Heart left ventricle (tissue), 16 donors: ENCODE measurements at regions not wholly inside any gene's neighbourhood (a gene's known extent, or its start where the extent isn't known, plus 50 kb on each side); places are given as distances from the start of the nearest gene placed in this dataset.

Experiments
- ATAC-seq, 4 donors: fragments of 200-7000 bp; cut with Tn5 transposase; one replicate each; pipeline ENCODE4 v1.9.1; 2020 to 2022; ENCODE audit warnings: moderate library complexity in 4 of 4, mild to moderate bottlenecking in 3 of 4, moderate number of reproducible peaks in 1 of 4
- DNase-seq, 5 donors: peaks; one replicate each; pipeline ENCODE4 v3.0.0-alpha.2; 2020
- H3K27ac ChIP-seq, 12 donors: fragments of 200-600 bp; sonication (generic) in 4 of 12; one replicate each; pipeline versions ENCODE4 v1.5.0 to v1.8.0; 2016 to 2022; ENCODE audit warnings: mild to moderate bottlenecking in 2 of 12
- H3K27me3 ChIP-seq, 9 donors: fragments of 200-600 bp; sonication (generic) in 2 of 9; one replicate each; pipeline versions ENCODE4 v1.5.1 to v1.8.0; 2016 to 2022; ENCODE audit warnings: mild to moderate bottlenecking in 3 of 9
- H3K36me3 ChIP-seq, 9 donors: fragments of 200-600 bp; sonication (generic) in 2 of 9; one replicate each; pipeline versions ENCODE4 v1.5.0 to v1.8.0; 2018 to 2022; ENCODE audit warnings: mild to moderate bottlenecking in 2 of 9
- H3K4me1 ChIP-seq, 12 donors: fragments of 200-600 bp; sonication (generic) in 4 of 12; one replicate each; pipeline versions ENCODE4 v1.5.0 to v1.8.0; 2016 to 2022; ENCODE audit warnings: mild to moderate bottlenecking in 3 of 12
- H3K4me3 ChIP-seq, 12 donors: fragments of 200-600 bp; sonication (generic) in 4 of 12; one replicate each; pipeline versions ENCODE4 v1.5.0 to v1.8.0; 2017 to 2022; ENCODE audit warnings: mild to moderate bottlenecking in 9 of 12, moderate library complexity in 4 of 12
- H3K9me3 ChIP-seq, 12 donors: fragments of 200-600 bp; sonication (generic) in 4 of 12; one replicate each; pipeline versions ENCODE4 v1.5.0 to v1.8.0; 2016 to 2022; ENCODE audit warnings: mild to moderate bottlenecking in 1 of 12
- POLR2A ChIP-seq, 2 donors: fragments of 450-650 bp; IDR thresholded peaks; one replicate each; pipeline ENCODE4 v1.6.1; 2017; ENCODE audit warnings: antibody characterized with exemption in 2 of 2, mild to moderate bottlenecking in 2 of 2, moderate library complexity in 2 of 2
- WGBS, 4 donors: extraction: QIAGEN DNeasy Blood & Tissue Kit in 2 of 4; methylation state at CpG; one replicate each; pipeline versions ENCODE4 v1.1.5 to v1.1.7; 2013 to 2018; 5-methylcytosine and 5-hydroxymethylcytosine counted together
- intact Hi-C, 10 donors: fragments of 100-400 bp; cut with DNase I; formaldehyde crosslinking; loops; one replicate each; pipeline versions ENCODE4 v1.11.1 to v1.14.2; 2022
- TF ChIP-seq, protein P1 (sequence below), 12 donors: fragments of 200-600 bp; sonication (generic) in 4 of 12; IDR thresholded peaks; one replicate each; pipeline versions ENCODE4 v1.5.0 to v1.8.0; 2018 to 2022; ENCODE audit warnings: antibody characterized with exemption in 12 of 12, mild to moderate bottlenecking in 5 of 12
- donor health status: ischemic (EF 13 %, LVEDD 7.1; RV severe dilation, severe dysfunction).
- donor health status: healthy with polysubstance abuse.
- donor health status: DM: no; HTN: yes; CAD: no.
- donor health status: DM: no; HTN: no; CAD: no.
- donor health status: ischemic (EF 25% LVEDD 6.9; RV normal size, moderate dysfunction).
- donor health status: ischemic (EF 25% LVEDD 5.7; RV mildly dilated, moderate dysfunction).
- donor health status: healthy.
- donor health status: DM: yes; HTN: yes; CAD: no.
- donor health status: ischemic (EF 35%, LVEDD 5.7; RV mildly dilated, moderate dysfunction).
- donor health status: nonischemic (EF 11% LVEDD 7.7; RV severe dilation, severe dysfunction).
- donor health status: DM: yes; HTN: yes; CAD: no.
- donor health status: PGD.
- donor health status: ischemic (EF 29% LVEDD 5.4; RV normal size, mild dysfunction).
- donor health status: nonischemic (EF 23%, LVEDD 6.1; RV moderate dilation, normal function).

DNA sequence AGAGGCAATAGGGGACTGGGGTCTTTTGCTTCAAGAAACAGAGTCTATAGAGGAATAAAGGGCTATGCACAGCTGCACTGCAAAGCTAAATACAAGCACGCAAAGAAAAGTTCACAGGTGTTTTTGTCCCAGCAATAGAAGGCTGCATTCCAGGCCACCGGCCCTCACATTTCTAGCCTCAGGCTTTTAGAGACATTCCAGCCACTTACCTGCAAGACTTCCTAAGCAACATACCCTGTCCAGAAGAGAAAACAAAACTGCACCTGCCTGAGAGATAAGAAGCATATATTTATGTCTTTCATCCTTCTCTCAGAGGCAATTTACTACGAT, 220.5 kb downstream of the OPA1 start:
- no peaks in the 10 kb centered on the region for H3K9me3 ChIP-seq
- DNase-seq (no peak), ATAC-seq (no peak)
- TF ChIP-seq, protein P1, sequence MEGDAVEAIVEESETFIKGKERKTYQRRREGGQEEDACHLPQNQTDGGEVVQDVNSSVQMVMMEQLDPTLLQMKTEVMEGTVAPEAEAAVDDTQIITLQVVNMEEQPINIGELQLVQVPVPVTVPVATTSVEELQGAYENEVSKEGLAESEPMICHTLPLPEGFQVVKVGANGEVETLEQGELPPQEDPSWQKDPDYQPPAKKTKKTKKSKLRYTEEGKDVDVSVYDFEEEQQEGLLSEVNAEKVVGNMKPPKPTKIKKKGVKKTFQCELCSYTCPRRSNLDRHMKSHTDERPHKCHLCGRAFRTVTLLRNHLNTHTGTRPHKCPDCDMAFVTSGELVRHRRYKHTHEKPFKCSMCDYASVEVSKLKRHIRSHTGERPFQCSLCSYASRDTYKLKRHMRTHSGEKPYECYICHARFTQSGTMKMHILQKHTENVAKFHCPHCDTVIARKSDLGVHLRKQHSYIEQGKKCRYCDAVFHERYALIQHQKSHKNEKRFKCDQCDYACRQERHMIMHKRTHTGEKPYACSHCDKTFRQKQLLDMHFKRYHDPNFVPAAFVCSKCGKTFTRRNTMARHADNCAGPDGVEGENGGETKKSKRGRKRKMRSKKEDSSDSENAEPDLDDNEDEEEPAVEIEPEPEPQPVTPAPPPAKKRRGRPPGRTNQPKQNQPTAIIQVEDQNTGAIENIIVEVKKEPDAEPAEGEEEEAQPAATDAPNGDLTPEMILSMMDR (IDR thresholded peaks at IDR 0.05): no peak
- TF ChIP-seq POLR2A (IDR thresholded peaks at IDR 0.05): no peak
- H3K4me1 ChIP-seq: peaks cover 0 to 20% (median 0%) of the 10 kb centered on the region in 12 donors
- H3K27ac ChIP-seq: no peak overlapping the region
- H3K36me3 ChIP-seq: no peaks in the 10 kb centered on the region
- H3K27me3 ChIP-seq: peaks cover 0 to under 1% (median 0%) of the 10 kb centered on the region in 9 donors
- intact Hi-C loops: no loop called here
- 94 to 99% (median 98%) methylated on average over 3 of the region's 3 CpGs for WGBS, 4 donors
- no peak overlapping the region for H3K4me3 ChIP-seq

DNA sequence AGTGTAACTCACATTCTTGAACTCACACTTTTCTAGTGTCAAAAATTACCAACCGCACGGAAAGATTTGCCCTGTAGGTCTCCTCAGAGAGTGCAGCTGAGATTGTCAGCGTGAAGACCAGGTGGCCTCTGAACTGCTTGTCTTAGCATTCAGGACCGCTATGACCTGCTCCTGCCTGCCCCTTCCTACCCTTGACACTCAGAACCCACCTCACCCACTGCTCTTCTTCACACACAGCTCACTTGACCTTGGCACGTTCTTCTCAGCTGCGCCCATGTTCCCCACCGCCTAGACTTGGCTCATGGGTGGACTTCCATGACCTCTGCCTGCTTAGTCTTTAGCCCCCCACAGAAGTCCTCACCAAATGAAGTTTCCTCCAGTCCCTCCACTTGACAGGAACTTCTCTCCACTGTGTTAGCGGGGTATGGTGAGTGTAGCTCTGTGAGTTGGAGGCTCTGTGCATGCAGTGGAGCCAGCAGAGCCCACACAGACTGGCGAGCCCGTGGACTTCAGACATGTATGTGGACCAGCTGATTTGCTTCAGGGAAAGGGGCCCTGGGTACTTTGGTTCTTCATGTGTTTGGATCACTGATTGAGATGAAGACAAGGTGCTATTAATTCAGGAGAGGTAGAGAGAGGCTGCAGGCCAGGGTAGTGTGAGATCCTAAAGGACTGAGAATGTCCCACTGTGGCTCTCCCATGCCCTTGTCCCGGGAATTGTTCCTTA, 221.3 kb downstream of the OPA1 start:
- Histone ChIP-seq H3K36me3 (no peaks in the 10 kb centered on the region), H3K27ac (no peak overlapping the region), H3K9me3 (no peaks in the 10 kb centered on the region), H3K4me3 (no peak overlapping the region), H3K27me3 (peaks cover 0 to 3% (median 0%) of the 10 kb centered on the region in 9 donors), H3K4me1 (peaks cover 0 to 20% (median 0%) of the 10 kb centered on the region in 12 donors)
- intact Hi-C loops: no loop called here
- DNase-seq (no peak), ATAC-seq (no peak)
- WGBS, 4 donors: 92 to 97% (median 93%) methylated on average over 11 of the region's 11 CpGs
- TF ChIP-seq, protein P1 (IDR thresholded peaks at IDR 0.05): no peak
- no peak for TF ChIP-seq POLR2A (IDR thresholded peaks at IDR 0.05)

DNA sequence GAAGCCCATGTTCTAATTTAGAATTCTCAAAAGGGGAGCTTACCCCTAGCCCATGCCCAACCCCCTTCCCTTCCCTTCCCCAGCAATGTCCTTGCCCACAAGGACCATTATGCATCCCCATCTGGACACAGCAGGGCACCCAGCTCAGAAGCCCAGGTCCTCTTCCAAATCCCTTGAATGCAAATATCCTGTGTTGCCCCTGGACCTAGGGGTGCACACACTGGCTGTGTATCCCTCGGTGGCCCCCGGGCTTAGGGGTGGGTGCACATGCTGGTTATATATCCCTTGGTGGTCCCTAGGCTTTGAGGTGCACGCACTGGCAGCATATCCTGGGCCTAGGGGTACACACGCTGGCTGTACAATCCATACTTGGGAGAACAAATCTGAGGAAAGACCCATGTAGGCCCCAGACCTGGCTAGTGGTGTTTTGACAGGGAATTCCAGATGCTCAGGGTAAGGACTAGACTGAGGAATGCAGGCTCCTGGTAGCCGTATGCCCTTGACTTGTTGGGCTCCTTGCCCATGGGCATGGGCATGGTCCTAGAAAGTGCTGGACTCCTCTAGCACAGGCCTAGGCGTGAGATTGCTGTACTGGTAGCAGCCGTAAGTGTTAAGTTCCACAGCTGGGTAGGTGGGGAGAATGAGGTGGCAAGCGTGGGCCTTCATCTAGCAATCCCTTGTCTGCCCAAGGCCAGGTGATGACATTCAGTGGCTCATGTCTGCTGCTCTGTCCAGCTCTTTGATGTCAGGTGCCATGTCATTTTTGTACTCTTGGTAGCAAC, 222.4 kb downstream of the OPA1 start:
- WGBS, 4 donors: 92 to 100% (median 96%) methylated on average over 3 to 8 of the region's 8 CpGs
- Histone ChIP-seq H3K9me3 (no peaks in the 10 kb centered on the region), H3K4me1 (peaks cover 0 to 20% (median 0%) of the 10 kb centered on the region in 12 donors), H3K4me3 (no peak overlapping the region), H3K27ac (peak overlapping the region in 1 of 12 donors; percentile 13), H3K36me3 (no peaks in the 10 kb centered on the region), H3K27me3 (peaks cover 0 to 3% (median 0%) of the 10 kb centered on the region in 9 donors)
- ATAC-seq: no peak
- no peak for DNase-seq
- no peak for TF ChIP-seq POLR2A (IDR thresholded peaks at IDR 0.05)
- TF ChIP-seq, protein P1 (IDR thresholded peaks at IDR 0.05): no peak
- intact Hi-C loops: no loop called here

DNA sequence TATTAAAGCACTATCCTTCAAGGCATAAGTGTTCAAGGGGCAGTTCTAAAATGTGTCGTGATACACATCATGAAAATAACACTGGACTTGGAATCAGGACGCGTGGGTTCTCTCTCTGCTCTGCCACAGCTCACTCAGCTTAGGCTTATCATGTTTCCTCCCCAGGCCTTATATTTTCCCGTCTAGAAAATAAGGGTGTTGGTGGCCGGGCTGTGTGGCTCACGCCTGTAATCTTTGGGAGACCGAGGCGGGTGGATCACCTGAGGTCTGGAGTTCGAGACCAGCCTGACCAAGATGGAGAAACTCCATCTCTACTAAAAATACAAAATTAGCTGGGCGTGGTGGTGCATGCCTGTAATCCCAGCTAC, 223.0 kb downstream of the OPA1 start:
- 91 to 97% (median 96%) methylated on average over 10 of the region's 10 CpGs for WGBS, 4 donors
- H3K4me3 ChIP-seq: no peak overlapping the region
- intact Hi-C loops: no loop called here
- H3K4me1 ChIP-seq: peaks cover 0 to 20% (median 0%) of the 10 kb centered on the region in 12 donors
- no peaks in the 10 kb centered on the region for H3K36me3 ChIP-seq
- peak overlapping the region in 6 of 12 donors; percentile 13 to 70 (median 55) for H3K27ac ChIP-seq
- no peak for DNase-seq
- no peak for TF ChIP-seq POLR2A (IDR thresholded peaks at IDR 0.05)
- TF ChIP-seq, protein P1 (IDR thresholded peaks at IDR 0.05): no peak
- no peak for ATAC-seq
- no peaks in the 10 kb centered on the region for H3K9me3 ChIP-seq
- peaks cover 0 to 3% (median 0%) of the 10 kb centered on the region in 9 donors for H3K27me3 ChIP-seq
